GM23338 (cell line): ENCODE measurements at regions not wholly inside any gene's neighbourhood (a gene's known extent, or its start where the extent isn't known, plus 50 kb on each side); places are given as distances from the start of the nearest gene placed in this dataset.

Experiments
- ATAC-seq: fragments of 200-7000 bp; cut with Tn5 transposase; 3 replicates; pipeline ENCODE4 v1.9.1; 2020
- DNase-seq: peaks from one replicate; pipeline ENCODE4 v3.0.0-alpha.2; 2015; ENCODE audit warnings: low spot score
- H2AFZ ChIP-seq: fragments of 200-600 bp; sonication (generic); 2 replicates; pipeline ENCODE4 v1.8.0; 2016; ENCODE audit warnings: antibody characterized with exemption, mild to moderate bottlenecking, moderate library complexity
- H3F3A ChIP-seq: fragments of 200-600 bp; sonication (generic); replicated peaks from 2 replicates; pipeline ENCODE4 v1.8.0; 2017; ENCODE audit warnings: antibody characterized with exemption, mixed run types, low read depth
- H3K27ac ChIP-seq: fragments of 200-600 bp; sonication (generic); 2 replicates; pipeline ENCODE4 v1.6.1; 2016; ENCODE audit warnings: low read depth
- H3K27me3 ChIP-seq: fragments of 200-600 bp; sonication (generic); 2 replicates; pipeline ENCODE4 v1.8.0; 2016; ENCODE audit warnings: mild to moderate bottlenecking, mixed run types, moderate library complexity; ENCODE audit not compliant: insufficient read depth
- H3K36me3 ChIP-seq: fragments of 200-600 bp; sonication (generic); 2 replicates; pipeline ENCODE4 v1.8.0; 2016; ENCODE audit warnings: mild to moderate bottlenecking; ENCODE audit not compliant: insufficient read depth
- H3K4me1 ChIP-seq: fragments of 200-600 bp; sonication (generic); 2 replicates; pipeline ENCODE4 v1.8.0; 2016; ENCODE audit warnings: mild to moderate bottlenecking, moderate library complexity; ENCODE audit not compliant: insufficient read depth
- H3K4me2 ChIP-seq: fragments of 200-600 bp; sonication (generic); 2 replicates; pipeline ENCODE4 v1.7.1; 2017; ENCODE audit warnings: mixed run types
- H3K4me3 ChIP-seq: fragments of 200-600 bp; sonication (generic); 2 replicates; pipeline ENCODE4 v1.6.1; 2016; ENCODE audit warnings: mixed run types
- H3K79me2 ChIP-seq: fragments of 200-600 bp; sonication (generic); replicated peaks from 2 replicates; pipeline ENCODE4 v1.8.0; 2017; ENCODE audit warnings: mild to moderate bottlenecking; ENCODE audit not compliant: insufficient read depth
- H3K9me2 ChIP-seq: fragments of 200-600 bp; sonication (generic); 2 replicates; pipeline ENCODE4 v1.8.0; 2017; ENCODE audit not compliant: insufficient read depth
- H4K20me1 ChIP-seq: fragments of 200-600 bp; sonication (generic); replicated peaks from 2 replicates; pipeline ENCODE4 v1.8.0; 2017; ENCODE audit warnings: mild to moderate bottlenecking; ENCODE audit not compliant: insufficient read depth
- H3K27ac Mint-ChIP-seq: 2 replicates; pipeline ENCODE4 v1.8.0; 2020; ENCODE audit warnings: inconsistent platforms, mild to moderate bottlenecking, moderate library complexity, mixed read lengths
- H3K27me3 Mint-ChIP-seq: 3 replicates; pipeline ENCODE4 v1.8.0; 2022; ENCODE audit warnings: low read depth, mild to moderate bottlenecking, moderate library complexity, mixed read lengths, inconsistent platforms; ENCODE audit not compliant: insufficient read depth, poor library complexity
- H3K36me3 Mint-ChIP-seq: 3 replicates; pipeline ENCODE4 v1.8.0; 2021; ENCODE audit warnings: low read depth, mild to moderate bottlenecking, inconsistent platforms, moderate library complexity, mixed read lengths
- H3K4me1 Mint-ChIP-seq: 3 replicates; pipeline ENCODE4 v1.8.0; 2020; ENCODE audit warnings: mild to moderate bottlenecking, inconsistent platforms, mixed read lengths
- H3K4me3 Mint-ChIP-seq: 3 replicates; pipeline ENCODE4 v1.8.0; 2021; ENCODE audit warnings: moderate library complexity, mild to moderate bottlenecking, inconsistent platforms, mixed read lengths
- H3K9me3 Mint-ChIP-seq: 3 replicates; pipeline ENCODE4 v1.8.0; 2020; ENCODE audit warnings: moderate library complexity, mild to moderate bottlenecking, inconsistent platforms, mixed read lengths
- CREB1 ChIP-seq: fragments of 250-450 bp; sonication (Bioruptor Pico); IDR thresholded peaks from 2 replicates; pipeline ENCODE4 v1.5.0; 2020; ENCODE audit warnings: low read depth, mild to moderate bottlenecking, moderate library complexity
- CTCF ChIP-seq, 2 experiments: fragments of 200-600 bp in 1 of 2; sonication (generic) in 1 of 2; conservative IDR thresholded peaks; 2 replicates each; pipeline versions ENCODE4 v1.5.1 to v1.6.1; 2016 to 2017; ENCODE audit warnings: antibody characterized with exemption in 2 of 2, low read depth in 2 of 2, mild to moderate bottlenecking in 2 of 2, moderate library complexity in 1 of 2
- ETS1 ChIP-seq: IDR thresholded peaks from 2 replicates; pipeline ENCODE4 v1.6.1; 2016; ENCODE audit warnings: antibody characterized with exemption
- EZH2 ChIP-seq: fragments of 200-600 bp; sonication (generic); IDR thresholded peaks from one replicate; pipeline ENCODE4 v1.8.0; 2017; ENCODE audit warnings: antibody characterized with exemption, mild to moderate bottlenecking, low read depth; ENCODE audit not compliant: unreplicated experiment
- EZH2phosphoT487 ChIP-seq: fragments of 200-600 bp; sonication (generic); IDR thresholded peaks from one replicate; pipeline ENCODE4 v1.8.1; 2018; ENCODE audit warnings: antibody characterized with exemption; ENCODE audit not compliant: unreplicated experiment
- JUNB ChIP-seq: IDR thresholded peaks from one replicate; pipeline ENCODE4 v1.6.1; 2016; ENCODE audit warnings: antibody characterized with exemption; ENCODE audit not compliant: unreplicated experiment
- NANOG ChIP-seq: IDR thresholded peaks from 2 replicates; pipeline ENCODE4 v1.6.1; 2016; ENCODE audit warnings: antibody characterized with exemption, borderline replicate concordance
- POLR2AphosphoS5 ChIP-seq: IDR thresholded peaks from 2 replicates; pipeline ENCODE4 v1.6.1; 2016; ENCODE audit warnings: antibody characterized with exemption, low read depth
- REST ChIP-seq: IDR thresholded peaks from one replicate; pipeline ENCODE4 v1.6.1; 2018; ENCODE audit warnings: antibody characterized with exemption; ENCODE audit not compliant: unreplicated experiment
- STAT1 ChIP-seq: IDR thresholded peaks from one replicate; pipeline ENCODE4 v1.6.1; 2016; ENCODE audit warnings: antibody characterized with exemption; ENCODE audit not compliant: unreplicated experiment
- ZNF114 ChIP-seq: fragments of 250-450 bp; sonication (Bioruptor Pico); IDR thresholded peaks from 2 replicates; pipeline ENCODE4 v1.5.0; 2020; ENCODE audit warnings: mild to moderate bottlenecking, moderate library complexity
- ZNF331 ChIP-seq: fragments of 250-450 bp; sonication (Bioruptor Pico); IDR thresholded peaks from 2 replicates; pipeline ENCODE4 v1.5.0; 2020; ENCODE audit warnings: low read depth, mild to moderate bottlenecking, moderate library complexity
- TF ChIP-seq, protein P1 (sequence below): fragments of 250-450 bp; sonication (Bioruptor Pico); IDR thresholded peaks from 2 replicates; pipeline ENCODE4 v1.5.0; 2020; ENCODE audit warnings: mild to moderate bottlenecking, moderate library complexity

DNA sequence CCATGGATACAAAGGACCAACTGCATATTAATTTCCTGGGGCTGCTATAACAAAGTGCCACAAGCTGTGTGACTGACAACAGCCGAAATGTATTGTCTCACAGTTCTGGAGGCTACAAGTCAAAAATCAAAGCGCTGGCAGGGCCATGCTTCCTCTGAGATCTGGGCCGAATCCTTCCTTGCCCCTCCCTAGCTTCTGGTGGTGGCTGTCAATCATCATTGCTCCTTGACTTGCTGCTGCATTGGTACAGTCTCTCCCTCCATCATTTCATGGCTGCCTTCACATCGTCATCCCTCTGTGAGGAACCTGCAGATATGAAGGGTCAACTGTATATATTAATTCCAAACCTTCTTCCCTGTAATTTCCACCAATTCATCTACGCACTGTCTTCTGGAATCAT, 118.3 kb downstream of the EXOC5 start:
- TF ChIP-seq JUNB = no peak
- TF ChIP-seq CTCF (conservative IDR thresholded peaks at IDR 0.05; ENCODE audit: low read depth in 2 of 2) = no peak
- TF ChIP-seq, protein P1, sequence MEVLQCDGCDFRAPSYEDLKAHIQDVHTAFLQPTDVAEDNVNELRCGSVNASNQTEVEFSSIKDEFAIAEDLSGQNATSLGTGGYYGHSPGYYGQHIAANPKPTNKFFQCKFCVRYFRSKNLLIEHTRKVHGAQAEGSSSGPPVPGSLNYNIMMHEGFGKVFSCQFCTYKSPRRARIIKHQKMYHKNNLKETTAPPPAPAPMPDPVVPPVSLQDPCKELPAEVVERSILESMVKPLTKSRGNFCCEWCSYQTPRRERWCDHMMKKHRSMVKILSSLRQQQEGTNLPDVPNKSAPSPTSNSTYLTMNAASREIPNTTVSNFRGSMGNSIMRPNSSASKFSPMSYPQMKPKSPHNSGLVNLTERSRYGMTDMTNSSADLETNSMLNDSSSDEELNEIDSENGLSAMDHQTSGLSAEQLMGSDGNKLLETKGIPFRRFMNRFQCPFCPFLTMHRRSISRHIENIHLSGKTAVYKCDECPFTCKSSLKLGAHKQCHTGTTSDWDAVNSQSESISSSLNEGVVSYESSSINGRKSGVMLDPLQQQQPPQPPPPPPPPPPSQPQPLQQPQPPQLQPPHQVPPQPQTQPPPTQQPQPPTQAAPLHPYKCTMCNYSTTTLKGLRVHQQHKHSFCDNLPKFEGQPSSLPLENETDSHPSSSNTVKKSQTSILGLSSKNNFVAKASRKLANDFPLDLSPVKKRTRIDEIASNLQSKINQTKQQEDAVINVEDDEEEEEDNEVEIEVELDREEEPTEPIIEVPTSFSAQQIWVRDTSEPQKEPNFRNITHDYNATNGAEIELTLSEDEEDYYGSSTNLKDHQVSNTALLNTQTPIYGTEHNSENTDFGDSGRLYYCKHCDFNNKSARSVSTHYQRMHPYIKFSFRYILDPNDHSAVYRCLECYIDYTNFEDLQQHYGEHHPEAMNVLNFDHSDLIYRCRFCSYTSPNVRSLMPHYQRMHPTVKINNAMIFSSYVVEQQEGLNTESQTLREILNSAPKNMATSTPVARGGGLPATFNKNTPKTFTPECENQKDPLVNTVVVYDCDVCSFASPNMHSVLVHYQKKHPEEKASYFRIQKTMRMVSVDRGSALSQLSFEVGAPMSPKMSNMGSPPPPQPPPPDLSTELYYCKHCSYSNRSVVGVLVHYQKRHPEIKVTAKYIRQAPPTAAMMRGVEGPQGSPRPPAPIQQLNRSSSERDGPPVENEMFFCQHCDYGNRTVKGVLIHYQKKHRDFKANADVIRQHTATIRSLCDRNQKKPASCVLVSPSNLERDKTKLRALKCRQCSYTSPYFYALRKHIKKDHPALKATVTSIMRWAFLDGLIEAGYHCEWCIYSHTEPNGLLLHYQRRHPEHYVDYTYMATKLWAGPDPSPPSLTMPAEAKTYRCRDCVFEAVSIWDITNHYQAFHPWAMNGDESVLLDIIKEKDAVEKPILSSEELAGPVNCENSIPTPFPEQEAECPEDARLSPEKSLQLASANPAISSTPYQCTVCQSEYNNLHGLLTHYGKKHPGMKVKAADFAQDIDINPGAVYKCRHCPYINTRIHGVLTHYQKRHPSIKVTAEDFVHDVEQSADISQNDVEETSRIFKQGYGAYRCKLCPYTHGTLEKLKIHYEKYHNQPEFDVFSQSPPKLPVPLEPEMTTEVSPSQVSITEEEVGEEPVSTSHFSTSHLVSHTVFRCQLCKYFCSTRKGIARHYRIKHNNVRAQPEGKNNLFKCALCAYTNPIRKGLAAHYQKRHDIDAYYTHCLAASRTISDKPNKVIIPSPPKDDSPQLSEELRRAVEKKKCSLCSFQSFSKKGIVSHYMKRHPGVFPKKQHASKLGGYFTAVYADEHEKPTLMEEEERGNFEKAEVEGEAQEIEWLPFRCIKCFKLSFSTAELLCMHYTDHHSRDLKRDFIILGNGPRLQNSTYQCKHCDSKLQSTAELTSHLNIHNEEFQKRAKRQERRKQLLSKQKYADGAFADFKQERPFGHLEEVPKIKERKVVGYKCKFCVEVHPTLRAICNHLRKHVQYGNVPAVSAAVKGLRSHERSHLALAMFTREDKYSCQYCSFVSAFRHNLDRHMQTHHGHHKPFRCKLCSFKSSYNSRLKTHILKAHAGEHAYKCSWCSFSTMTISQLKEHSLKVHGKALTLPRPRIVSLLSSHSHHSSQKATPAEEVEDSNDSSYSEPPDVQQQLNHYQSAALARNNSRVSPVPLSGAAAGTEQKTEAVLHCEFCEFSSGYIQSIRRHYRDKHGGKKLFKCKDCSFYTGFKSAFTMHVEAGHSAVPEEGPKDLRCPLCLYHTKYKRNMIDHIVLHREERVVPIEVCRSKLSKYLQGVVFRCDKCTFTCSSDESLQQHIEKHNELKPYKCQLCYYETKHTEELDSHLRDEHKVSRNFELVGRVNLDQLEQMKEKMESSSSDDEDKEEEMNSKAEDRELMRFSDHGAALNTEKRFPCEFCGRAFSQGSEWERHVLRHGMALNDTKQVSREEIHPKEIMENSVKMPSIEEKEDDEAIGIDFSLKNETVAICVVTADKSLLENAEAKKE (CRISPR knock-in tag) = no peak
- no peak for TF ChIP-seq STAT1
- TF ChIP-seq REST = no peak
- TF ChIP-seq NANOG = no peak
- no peak for TF ChIP-seq ZNF114
- no peak for TF ChIP-seq EZH2phosphoT487
- TF ChIP-seq POLR2AphosphoS5 = no peak
- TF ChIP-seq ETS1 = no peak
- no peak for TF ChIP-seq ZNF331 (CRISPR knock-in tag)
- TF ChIP-seq CREB1 = no peak
- TF ChIP-seq EZH2 = no peak
- Histone ChIP-seq H3K4me1 (no peaks in the 10 kb centered on the region), H3F3A (0 out of 2 replicates have a peak, but pooled peaks cover 4% of the 10 kb centered on the region), H3K79me2 (no peaks in the 10 kb centered on the region), H2AFZ (no peak overlapping the region), H4K20me1 (no peaks in the 10 kb centered on the region), H3K36me3 (no peaks in the 10 kb centered on the region), H3K4me3 (no peak overlapping the region), H3K27me3 (no peaks in the 10 kb centered on the region), H3K9me2 (0 out of 2 replicates have a peak, but pooled peaks cover 3% of the 10 kb centered on the region), H3K27ac (no peak overlapping the region), H3K4me2 (no peak overlapping the region)
- no peak for ATAC-seq
- Mint-ChIP-seq H3K4me1 (no peaks in the 10 kb centered on the region), H3K9me3 (no peaks in the 10 kb centered on the region), H3K27ac (no peak overlapping the region), H3K27me3 (no peaks in the 10 kb centered on the region), H3K4me3 (no peak overlapping the region), H3K36me3 (no peaks in the 10 kb centered on the region)
- DNase-seq = no peak
